Activated naive CD8-positive, alpha-beta T cell treated with anti-CD3 and anti-CD28 coated beads, Interleukin-2, amount 50 U/mL, for 24 hours (primary cell): ENCODE measurements at regions not wholly inside any gene's neighbourhood (a gene's known extent, or its start where the extent isn't known, plus 50 kb on each side); places are given as distances from the start of the nearest gene placed in this dataset.
"Not testable (repeated sequence)": the region's sequence is repeated elsewhere in the genome, so short reads cannot be mapped to it uniquely, and the experiment has no call there.

Source experiments
- ATAC-seq: fragments of 150-1000 bp; cut with Tn5 transposase; one replicate; pipeline ENCODE4 v1.10.0; 2021
- DNase-seq: peaks from one replicate; pipeline ENCODE4 v3.0.0; 2021
- H3K27ac Mint-ChIP-seq: one replicate; pipeline ENCODE4 v1.8.0; 2021; ENCODE audit warnings: mild to moderate bottlenecking, mixed read lengths
- H3K27me3 Mint-ChIP-seq: one replicate; pipeline ENCODE4 v1.8.0; 2021; ENCODE audit warnings: mixed read lengths
- H3K36me3 Mint-ChIP-seq: one replicate; pipeline ENCODE4 v1.8.0; 2021; ENCODE audit warnings: low read depth, mixed read lengths
- H3K4me1 Mint-ChIP-seq: one replicate; pipeline ENCODE4 v1.8.0; 2021; ENCODE audit warnings: mixed read lengths
- H3K4me3 Mint-ChIP-seq: one replicate; pipeline ENCODE4 v1.8.0; 2021; ENCODE audit warnings: mild to moderate bottlenecking, moderate library complexity, mixed read lengths
- H3K9me3 Mint-ChIP-seq: one replicate; pipeline ENCODE4 v1.8.0; 2021; ENCODE audit warnings: mixed read lengths

DNA sequence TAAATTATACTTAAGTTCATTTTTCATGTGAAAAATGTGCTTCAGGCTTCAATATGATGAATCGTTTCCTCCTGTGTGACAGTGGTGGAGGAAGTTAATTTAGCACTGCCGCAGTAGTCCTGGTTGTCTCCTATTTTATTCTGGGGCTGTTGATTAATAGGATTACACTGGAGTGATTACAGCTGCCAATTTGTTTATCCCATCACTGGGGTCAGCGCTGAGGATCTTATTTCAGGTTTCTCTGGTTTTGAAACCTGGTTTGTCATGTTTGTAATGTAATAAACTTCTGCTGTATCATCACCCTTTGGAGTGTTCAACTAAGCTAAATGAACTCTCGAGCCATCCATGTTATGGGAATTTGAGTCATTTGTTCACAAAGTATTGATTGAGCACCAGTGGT is 241.7 kb upstream of the KCNN2 start:
- H3K4me3 Mint-ChIP-seq = no peak overlapping the region
- no peaks in the 10 kb centered on the region for H3K36me3 Mint-ChIP-seq
- no peak overlapping the region for H3K27ac Mint-ChIP-seq
- no peaks in the 10 kb centered on the region for H3K9me3 Mint-ChIP-seq
- ATAC-seq (no peak), DNase-seq (no peak)
- H3K4me1 Mint-ChIP-seq = no peaks in the 10 kb centered on the region
- no peaks in the 10 kb centered on the region for H3K27me3 Mint-ChIP-seq

DNA sequence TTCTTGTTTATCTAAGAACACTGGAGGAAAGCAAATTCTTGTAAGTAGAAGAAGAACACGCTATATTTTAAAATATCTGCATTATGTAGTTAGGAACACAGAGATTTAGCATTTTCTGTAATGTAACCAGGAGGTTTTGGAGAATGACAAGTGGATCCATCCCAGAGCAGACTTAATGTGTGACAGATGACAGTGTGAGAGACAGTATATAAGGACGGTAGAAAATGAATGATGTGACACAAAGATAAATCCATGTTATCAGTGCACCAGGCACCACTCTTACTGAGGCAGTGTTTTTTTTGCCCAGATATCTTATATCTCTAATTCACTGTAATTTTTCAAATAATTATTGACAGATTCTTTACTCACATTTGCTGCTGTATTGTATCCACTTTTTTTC is 239.0 kb upstream of the KCNN2 start:
- no peak for ATAC-seq
- Mint-ChIP-seq H3K4me1 (no peaks in the 10 kb centered on the region), H3K27me3 (no peaks in the 10 kb centered on the region), H3K27ac (no peak overlapping the region), H3K36me3 (no peaks in the 10 kb centered on the region), H3K4me3 (no peak overlapping the region), H3K9me3 (peaks cover 5% of the 10 kb centered on the region)
- DNase-seq = no peak

DNA sequence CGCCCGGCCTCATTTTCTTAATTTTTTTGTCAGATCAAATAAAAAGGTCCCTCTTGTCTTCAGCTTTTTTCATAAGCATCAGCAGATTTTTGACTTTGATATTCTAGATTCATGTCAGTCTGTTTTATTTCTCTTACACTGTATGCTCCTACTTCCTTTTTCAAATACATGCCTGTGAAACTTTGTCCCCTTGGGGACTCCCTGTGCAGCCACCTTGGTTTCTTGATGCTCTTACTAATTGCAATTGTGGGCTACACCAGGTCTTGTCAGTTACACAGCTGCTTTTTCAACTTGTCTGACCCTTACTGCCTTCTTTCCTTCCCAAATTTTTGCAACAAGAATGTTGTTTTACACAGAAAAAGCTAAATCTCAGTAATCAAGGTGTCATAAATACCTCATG is 238.2 kb upstream of the KCNN2 start:
- no peaks in the 10 kb centered on the region for H3K36me3 Mint-ChIP-seq
- H3K9me3 Mint-ChIP-seq = peaks cover 5% of the 10 kb centered on the region
- no peak for DNase-seq
- no peaks in the 10 kb centered on the region for H3K4me1 Mint-ChIP-seq
- no peaks in the 10 kb centered on the region for H3K27me3 Mint-ChIP-seq
- no peak for ATAC-seq
- H3K4me3 Mint-ChIP-seq = no peak overlapping the region
- no peak overlapping the region for H3K27ac Mint-ChIP-seq

DNA sequence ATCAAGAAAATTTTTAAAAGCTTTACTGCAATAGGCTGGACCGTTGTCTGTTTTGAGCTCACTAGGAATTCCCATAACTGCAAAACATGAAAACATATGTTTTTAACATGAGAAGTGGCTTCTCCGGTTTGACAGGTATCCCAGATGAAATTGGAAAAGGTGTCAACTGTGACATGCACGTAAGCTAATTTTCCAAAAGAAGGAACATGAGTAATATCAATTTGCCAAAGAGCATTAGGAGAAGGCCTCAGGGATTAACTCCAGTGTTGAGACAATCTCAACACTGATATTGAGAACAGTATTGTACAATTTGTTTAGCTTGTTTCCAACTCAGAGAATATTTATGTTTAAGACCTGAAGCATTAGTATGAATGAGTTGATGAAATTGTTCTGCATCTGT is 215.5 kb upstream of the KCNN2 start:
- ATAC-seq (no peak), DNase-seq (no peak)
- H3K4me3 Mint-ChIP-seq = no peak overlapping the region
- peaks cover 33% of the 10 kb centered on the region for H3K9me3 Mint-ChIP-seq
- no peaks in the 10 kb centered on the region for H3K36me3 Mint-ChIP-seq
- no peaks in the 10 kb centered on the region for H3K4me1 Mint-ChIP-seq
- H3K27ac Mint-ChIP-seq = no peak overlapping the region
- H3K27me3 Mint-ChIP-seq = no peaks in the 10 kb centered on the region

DNA sequence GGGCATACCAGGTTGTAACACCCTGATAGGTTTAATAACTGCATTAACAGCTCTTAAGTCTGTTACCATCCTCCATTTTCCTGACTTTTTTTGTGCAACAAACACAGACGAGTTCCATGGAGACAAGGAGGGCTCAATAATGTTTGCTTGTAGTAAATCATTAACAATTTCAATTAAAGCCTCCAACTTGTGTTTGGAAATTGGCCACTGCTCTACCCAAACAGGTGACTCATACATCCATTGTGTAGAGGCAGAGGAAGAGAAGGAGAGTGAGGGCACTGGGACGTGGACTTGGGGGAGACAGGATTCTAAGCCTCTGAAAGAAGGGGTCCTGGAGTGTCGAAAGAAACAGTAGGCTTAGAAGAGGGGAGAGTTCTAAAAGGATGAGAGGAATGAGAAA is 213.6 kb upstream of the KCNN2 start:
- Mint-ChIP-seq H3K9me3 (peaks cover 41% of the 10 kb centered on the region), H3K4me3 (no peak overlapping the region), H3K27ac (no peak overlapping the region), H3K4me1 (no peaks in the 10 kb centered on the region), H3K27me3 (no peaks in the 10 kb centered on the region), H3K36me3 (no peaks in the 10 kb centered on the region)
- ATAC-seq = no peak
- no peak for DNase-seq

DNA sequence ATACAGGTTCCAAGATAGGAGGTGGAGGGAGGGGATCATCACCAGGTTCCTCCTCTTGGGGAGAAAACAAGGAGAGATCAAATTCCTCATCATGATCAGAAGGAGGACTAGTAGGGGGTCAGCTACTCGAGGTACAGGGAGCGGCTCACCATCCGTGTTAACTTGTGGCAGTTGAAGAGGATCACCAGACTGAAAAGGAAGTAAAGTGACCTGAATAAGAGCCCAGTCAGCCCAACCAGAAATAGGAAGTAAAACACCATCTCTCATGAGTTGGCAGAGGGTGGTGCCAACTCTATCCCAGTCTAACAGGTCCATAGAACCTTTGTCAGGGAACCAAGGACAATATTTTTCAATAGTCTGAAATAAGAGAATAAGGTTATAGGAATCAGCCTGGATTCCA is 213.1 kb upstream of the KCNN2 start:
- H3K9me3 Mint-ChIP-seq = peaks cover 41% of the 10 kb centered on the region
- H3K27me3 Mint-ChIP-seq, H3K27ac Mint-ChIP-seq, H3K4me1 Mint-ChIP-seq, ATAC-seq, DNase-seq, H3K36me3 Mint-ChIP-seq, H3K4me3 Mint-ChIP-seq: not testable (repeated sequence)

DNA sequence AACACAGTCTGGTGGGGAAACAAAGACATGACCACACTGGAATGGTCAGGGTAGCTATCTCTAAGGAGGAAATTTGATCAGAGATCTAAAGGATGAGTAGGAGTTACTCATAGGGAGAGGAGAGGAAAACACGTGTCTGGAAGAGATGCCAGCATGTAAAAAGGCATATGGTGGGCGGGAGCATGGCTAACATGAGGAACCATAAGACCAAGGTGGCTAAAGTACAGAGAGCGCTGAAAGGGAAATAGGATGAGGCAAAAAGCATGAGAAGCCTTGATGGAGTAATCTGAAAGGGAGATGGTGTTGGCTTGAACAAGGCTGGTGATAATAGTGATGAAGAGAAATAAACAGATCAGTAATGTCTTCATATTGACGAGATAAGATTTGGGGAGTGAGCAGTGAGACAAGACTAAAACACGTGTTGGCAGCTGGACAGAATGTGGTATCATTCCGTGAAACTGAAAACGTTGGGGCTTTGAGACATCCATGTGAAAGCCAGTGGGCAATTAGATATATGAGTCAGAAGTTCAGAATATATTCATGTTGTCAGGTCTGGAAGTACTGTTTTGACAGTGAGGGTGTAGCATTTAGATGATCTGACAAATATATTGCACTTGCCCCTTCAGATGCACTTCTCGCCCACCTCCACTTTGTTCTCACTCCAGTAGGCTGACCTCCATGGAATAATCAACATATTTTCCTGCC is 209.1 kb upstream of the KCNN2 start:
- ATAC-seq = no peak
- Mint-ChIP-seq H3K27me3 (no peaks in the 10 kb centered on the region), H3K9me3 (peaks cover 29% of the 10 kb centered on the region), H3K4me3 (no peak overlapping the region), H3K27ac (no peak overlapping the region), H3K4me1 (no peaks in the 10 kb centered on the region), H3K36me3 (no peaks in the 10 kb centered on the region)
- no peak for DNase-seq

DNA sequence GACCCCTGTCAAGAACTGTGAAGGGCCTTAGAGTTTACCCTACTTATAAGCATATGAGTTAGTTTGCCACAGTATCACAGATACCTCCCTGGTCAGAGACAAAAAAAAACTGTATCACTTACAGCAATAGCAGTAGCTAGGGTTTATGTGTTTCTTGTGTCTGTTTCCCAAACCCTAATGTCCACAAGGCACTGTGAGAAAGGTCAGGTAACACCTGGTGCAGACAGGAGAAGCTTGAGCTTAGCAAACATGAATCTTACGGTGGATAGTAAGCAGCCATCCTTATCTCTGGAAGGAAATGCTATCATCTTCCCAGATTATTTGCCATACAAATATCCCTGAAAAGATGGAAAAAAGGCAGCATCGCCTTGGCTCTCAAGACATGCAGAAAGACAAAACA is 208.5 kb upstream of the KCNN2 start:
- Mint-ChIP-seq H3K4me3 (no peak overlapping the region), H3K4me1 (no peaks in the 10 kb centered on the region), H3K27ac (no peak overlapping the region), H3K36me3 (no peaks in the 10 kb centered on the region), H3K27me3 (no peaks in the 10 kb centered on the region), H3K9me3 (peaks cover 24% of the 10 kb centered on the region)
- ATAC-seq = no peak
- no peak for DNase-seq

DNA sequence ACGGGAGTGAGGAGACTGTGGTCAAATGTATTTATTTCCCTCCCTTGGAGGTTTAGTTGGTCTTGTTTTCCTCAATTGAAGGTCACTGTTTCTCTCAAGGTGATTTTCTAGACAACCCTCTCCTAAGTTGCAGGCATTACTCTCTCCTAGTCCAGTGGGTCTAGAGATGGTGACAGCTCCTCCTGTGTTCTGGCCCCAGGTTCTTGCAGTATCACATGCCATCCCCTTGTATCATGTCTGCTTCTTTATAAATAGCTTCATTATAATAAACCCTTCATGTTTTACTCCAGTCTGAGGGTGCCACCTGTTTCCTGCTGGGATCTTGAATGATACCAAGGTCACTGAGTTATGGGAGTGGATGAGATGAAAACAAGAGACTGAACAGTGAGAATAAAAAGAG is 208.0 kb upstream of the KCNN2 start:
- H3K27ac Mint-ChIP-seq = no peak overlapping the region
- H3K27me3 Mint-ChIP-seq = no peaks in the 10 kb centered on the region
- DNase-seq (no peak), ATAC-seq (no peak)
- H3K9me3 Mint-ChIP-seq = peaks cover 21% of the 10 kb centered on the region
- H3K36me3 Mint-ChIP-seq = no peaks in the 10 kb centered on the region
- no peaks in the 10 kb centered on the region for H3K4me1 Mint-ChIP-seq
- H3K4me3 Mint-ChIP-seq = no peak overlapping the region

DNA sequence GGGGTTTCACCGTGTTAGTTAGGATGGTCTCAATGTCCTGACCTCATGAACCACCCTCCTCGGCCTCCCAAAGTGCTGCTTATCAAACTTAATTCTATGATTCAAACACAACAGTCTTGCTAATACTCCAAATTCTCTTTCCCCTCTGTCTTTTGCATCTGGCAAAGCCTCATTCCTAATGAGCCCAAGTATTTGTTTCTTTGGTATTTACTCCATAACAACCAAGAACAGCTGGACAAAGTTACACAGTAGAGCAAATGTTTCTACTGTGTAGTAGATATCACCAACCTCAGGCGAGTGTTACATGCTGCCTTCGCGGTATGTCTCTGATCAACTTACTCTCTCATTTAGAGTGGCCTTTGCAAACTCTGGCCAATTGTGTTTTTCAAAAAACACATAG is 195.8 kb upstream of the KCNN2 start:
- no peak overlapping the region for H3K27ac Mint-ChIP-seq
- no peak for DNase-seq
- no peak overlapping the region for H3K4me3 Mint-ChIP-seq
- peaks cover 17% of the 10 kb centered on the region for H3K9me3 Mint-ChIP-seq
- H3K36me3 Mint-ChIP-seq = no peaks in the 10 kb centered on the region
- no peaks in the 10 kb centered on the region for H3K4me1 Mint-ChIP-seq
- no peaks in the 10 kb centered on the region for H3K27me3 Mint-ChIP-seq
- no peak for ATAC-seq

DNA sequence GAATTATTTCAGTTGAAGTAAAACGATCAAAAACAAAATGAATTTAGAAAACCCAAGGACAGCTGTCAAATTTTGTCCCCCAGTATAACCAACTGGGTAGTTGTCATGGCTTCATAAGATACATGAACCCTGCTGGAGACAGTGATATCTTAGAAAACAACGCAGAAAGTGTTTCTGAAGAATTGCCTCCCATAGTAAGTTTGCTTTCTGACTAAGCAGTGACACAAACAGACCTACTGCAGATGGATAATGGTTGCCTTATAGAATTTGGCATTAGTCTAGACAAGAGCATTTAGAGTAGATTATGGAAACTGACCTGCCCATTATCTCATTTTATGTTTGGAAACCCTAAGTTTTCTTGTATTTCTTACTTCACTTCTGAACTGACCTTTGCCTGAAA is 187.7 kb upstream of the KCNN2 start:
- Mint-ChIP-seq H3K4me1 (no peaks in the 10 kb centered on the region), H3K9me3 (peaks cover 11% of the 10 kb centered on the region), H3K4me3 (no peak overlapping the region), H3K27ac (no peak overlapping the region), H3K27me3 (no peaks in the 10 kb centered on the region), H3K36me3 (no peaks in the 10 kb centered on the region)
- no peak for ATAC-seq
- no peak for DNase-seq

DNA sequence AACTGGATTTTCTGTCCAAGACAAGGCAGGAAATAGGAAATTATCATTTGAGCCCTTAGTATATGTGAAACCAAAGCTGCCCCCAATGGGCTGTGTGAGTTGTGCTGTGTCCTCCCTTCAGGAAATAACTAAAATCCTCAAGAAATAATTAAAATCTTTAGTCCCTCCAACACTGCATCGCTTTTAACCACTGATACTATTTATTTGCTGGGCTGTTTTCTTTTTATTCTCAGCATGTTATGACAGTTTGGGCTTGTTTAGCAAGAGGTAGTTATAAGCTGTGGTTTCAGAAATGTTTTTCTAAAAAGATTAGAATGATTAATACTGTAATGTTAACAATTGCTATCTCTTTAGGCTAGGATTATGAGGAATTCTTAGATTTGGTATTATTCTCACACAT is 187.0 kb upstream of the KCNN2 start:
- Mint-ChIP-seq H3K27me3 (no peaks in the 10 kb centered on the region), H3K27ac (no peak overlapping the region), H3K9me3 (peaks cover 11% of the 10 kb centered on the region), H3K4me3 (no peak overlapping the region), H3K36me3 (no peaks in the 10 kb centered on the region), H3K4me1 (no peaks in the 10 kb centered on the region)
- DNase-seq (no peak), ATAC-seq (no peak)

DNA sequence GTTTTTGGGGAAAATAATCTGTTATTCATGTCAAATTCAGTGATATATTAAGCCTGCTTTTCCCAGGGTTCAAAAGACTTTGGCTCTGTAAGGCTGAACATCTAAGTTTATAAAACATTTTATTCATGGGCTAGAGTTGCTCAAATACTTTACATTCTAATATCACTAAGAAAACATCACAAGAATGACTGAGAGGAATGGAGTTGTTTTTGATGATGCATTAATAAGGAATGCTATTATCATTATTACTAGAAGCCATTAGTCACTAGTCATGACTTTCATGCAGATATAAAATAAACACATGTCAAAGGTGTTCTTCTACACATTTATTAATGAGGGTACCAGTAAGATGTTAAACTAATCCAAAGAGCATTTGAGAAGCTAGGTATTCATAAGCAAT is 185.5 kb upstream of the KCNN2 start:
- H3K9me3 Mint-ChIP-seq = peaks cover 11% of the 10 kb centered on the region
- no peak for ATAC-seq
- DNase-seq = no peak
- no peaks in the 10 kb centered on the region for H3K27me3 Mint-ChIP-seq
- no peaks in the 10 kb centered on the region for H3K36me3 Mint-ChIP-seq
- no peak overlapping the region for H3K4me3 Mint-ChIP-seq
- no peaks in the 10 kb centered on the region for H3K4me1 Mint-ChIP-seq
- H3K27ac Mint-ChIP-seq = no peak overlapping the region

DNA sequence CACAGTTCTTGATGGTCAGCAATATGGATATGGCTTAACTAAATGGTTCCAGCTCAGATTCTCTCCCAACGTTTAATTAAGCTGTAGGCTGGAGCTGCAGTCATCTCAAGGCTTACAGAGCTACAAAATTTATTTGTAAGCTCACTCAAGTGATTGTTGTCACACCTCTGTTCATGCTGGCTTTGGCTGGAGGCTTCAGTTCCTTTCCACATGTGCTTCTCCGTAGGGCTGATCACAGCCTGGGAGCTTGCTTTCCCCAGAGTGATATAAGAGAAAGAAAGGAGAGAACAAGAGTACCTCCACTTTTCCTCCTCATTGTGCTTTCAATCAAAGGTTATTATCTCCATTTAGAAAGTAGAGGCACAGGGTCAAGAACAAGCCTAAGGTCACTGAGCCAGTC is 182.7 kb upstream of the KCNN2 start:
- no peaks in the 10 kb centered on the region for H3K27me3 Mint-ChIP-seq
- no peaks in the 10 kb centered on the region for H3K36me3 Mint-ChIP-seq
- DNase-seq = no peak
- H3K4me1 Mint-ChIP-seq = no peaks in the 10 kb centered on the region
- H3K4me3 Mint-ChIP-seq = no peak overlapping the region
- peaks cover 16% of the 10 kb centered on the region for H3K9me3 Mint-ChIP-seq
- no peak for ATAC-seq
- H3K27ac Mint-ChIP-seq = no peak overlapping the region

DNA sequence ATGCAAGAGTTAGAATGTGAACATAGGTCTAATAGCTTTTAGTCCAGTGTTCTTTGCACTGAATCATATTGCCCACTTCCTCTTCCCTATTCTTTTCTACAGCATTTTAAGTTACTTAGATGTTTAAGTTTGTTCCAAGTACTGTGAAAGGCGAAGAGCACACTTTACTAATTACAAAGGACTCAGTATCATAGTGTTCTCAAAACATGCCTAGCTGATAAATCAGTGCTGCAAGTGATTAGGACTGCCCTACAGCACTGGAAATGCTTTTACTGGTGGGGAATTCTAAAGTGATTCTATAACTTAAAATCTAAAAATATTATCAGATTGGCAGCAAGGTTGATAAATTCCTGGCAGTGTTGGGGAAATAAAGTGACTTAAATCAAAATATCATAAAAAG is 177.9 kb upstream of the KCNN2 start:
- ATAC-seq = no peak
- Mint-ChIP-seq H3K4me3 (no peak overlapping the region), H3K27ac (no peak overlapping the region), H3K36me3 (no peaks in the 10 kb centered on the region), H3K9me3 (peaks cover 19% of the 10 kb centered on the region), H3K27me3 (no peaks in the 10 kb centered on the region), H3K4me1 (no peaks in the 10 kb centered on the region)
- no peak for DNase-seq

DNA sequence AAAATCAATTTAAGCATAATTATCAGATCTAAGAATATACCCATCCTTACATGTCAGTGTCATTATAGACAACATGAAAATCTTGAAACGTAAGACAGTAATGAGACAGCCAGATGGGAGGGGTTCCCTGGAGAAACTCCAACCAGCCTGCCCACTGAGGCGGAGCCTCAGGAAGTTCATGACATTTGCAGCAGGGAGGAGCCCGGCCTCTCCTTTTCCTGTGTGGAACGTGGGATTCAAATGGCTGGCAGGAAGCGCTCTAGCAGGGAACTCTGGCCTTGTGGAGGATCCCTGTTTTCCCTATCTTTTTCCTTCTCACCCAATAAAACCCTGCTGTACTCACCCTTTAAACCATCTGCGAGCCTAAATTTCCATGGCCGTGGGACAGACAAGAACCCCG is 176.6 kb upstream of the KCNN2 start:
- no peak for DNase-seq
- no peak overlapping the region for H3K4me3 Mint-ChIP-seq
- ATAC-seq = no peak
- no peaks in the 10 kb centered on the region for H3K27me3 Mint-ChIP-seq
- peaks cover 19% of the 10 kb centered on the region for H3K9me3 Mint-ChIP-seq
- no peak overlapping the region for H3K27ac Mint-ChIP-seq
- no peaks in the 10 kb centered on the region for H3K36me3 Mint-ChIP-seq
- no peaks in the 10 kb centered on the region for H3K4me1 Mint-ChIP-seq
